ENCODE measurements at regions not wholly inside any gene's neighbourhood (a gene's known extent, or its start where the extent isn't known, plus 50 kb on each side); places are given as distances from the start of the nearest gene placed in this dataset.

DNA sequence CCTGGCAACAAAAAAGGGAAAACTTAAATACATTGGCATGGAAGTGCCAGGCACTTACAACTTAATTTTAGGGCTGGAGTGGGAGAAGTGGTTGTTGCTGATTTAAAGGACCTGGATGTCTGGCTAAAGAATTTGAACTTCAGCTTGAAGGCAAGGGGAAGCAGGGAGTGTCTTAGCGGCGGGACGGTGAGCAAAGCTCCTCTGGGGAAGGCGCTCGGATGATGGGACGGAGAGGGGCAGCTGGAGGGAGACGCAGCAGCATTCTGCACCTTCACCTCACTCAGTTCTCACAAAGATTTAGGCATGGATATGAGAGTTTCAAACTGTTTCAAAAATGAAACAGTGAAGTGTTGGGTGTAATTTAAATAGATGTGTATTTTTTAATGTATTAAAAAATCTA is 967.1 kb downstream of the BRD1 start:
- TF ChIP-seq, protein P1, sequence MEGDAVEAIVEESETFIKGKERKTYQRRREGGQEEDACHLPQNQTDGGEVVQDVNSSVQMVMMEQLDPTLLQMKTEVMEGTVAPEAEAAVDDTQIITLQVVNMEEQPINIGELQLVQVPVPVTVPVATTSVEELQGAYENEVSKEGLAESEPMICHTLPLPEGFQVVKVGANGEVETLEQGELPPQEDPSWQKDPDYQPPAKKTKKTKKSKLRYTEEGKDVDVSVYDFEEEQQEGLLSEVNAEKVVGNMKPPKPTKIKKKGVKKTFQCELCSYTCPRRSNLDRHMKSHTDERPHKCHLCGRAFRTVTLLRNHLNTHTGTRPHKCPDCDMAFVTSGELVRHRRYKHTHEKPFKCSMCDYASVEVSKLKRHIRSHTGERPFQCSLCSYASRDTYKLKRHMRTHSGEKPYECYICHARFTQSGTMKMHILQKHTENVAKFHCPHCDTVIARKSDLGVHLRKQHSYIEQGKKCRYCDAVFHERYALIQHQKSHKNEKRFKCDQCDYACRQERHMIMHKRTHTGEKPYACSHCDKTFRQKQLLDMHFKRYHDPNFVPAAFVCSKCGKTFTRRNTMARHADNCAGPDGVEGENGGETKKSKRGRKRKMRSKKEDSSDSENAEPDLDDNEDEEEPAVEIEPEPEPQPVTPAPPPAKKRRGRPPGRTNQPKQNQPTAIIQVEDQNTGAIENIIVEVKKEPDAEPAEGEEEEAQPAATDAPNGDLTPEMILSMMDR (IDR thresholded peaks at IDR 0.05 in 8 of 11, conservative IDR thresholded peaks at IDR 0.05 in 3 of 11), result no peak
- TF ChIP-seq POLR2AphosphoS5 (IDR thresholded peaks at IDR 0.05) (no peak), POLR2A (IDR thresholded peaks at IDR 0.05) (no peak)

All from spleen (tissue), 7 donors.